Heart left ventricle (tissue), 13 donors: ENCODE measurements at regions not wholly inside any gene's neighbourhood (a gene's known extent, or its start where the extent isn't known, plus 50 kb on each side); places are given as distances from the start of the nearest gene placed in this dataset.

Experiments
- POLR2A ChIP-seq, 2 donors: fragments of 450-650 bp; IDR thresholded peaks; one replicate each; pipeline ENCODE4 v1.6.1; 2017; ENCODE audit warnings: antibody characterized with exemption in 2 of 2, mild to moderate bottlenecking in 2 of 2, moderate library complexity in 2 of 2
- TF ChIP-seq, protein P1 (sequence below), 12 donors: fragments of 200-600 bp; sonication (generic) in 4 of 12; IDR thresholded peaks; one replicate each; pipeline versions ENCODE4 v1.5.0 to v1.8.0; 2018 to 2022; ENCODE audit warnings: antibody characterized with exemption in 12 of 12, mild to moderate bottlenecking in 5 of 12
- donor health status: ischemic (EF 13 %, LVEDD 7.1; RV severe dilation, severe dysfunction).
- donor health status: DM: no; HTN: yes; CAD: no.
- donor health status: DM: no; HTN: no; CAD: no.
- donor health status: ischemic (EF 25% LVEDD 6.9; RV normal size, moderate dysfunction).
- donor health status: ischemic (EF 25% LVEDD 5.7; RV mildly dilated, moderate dysfunction).
- donor health status: ischemic (EF 35%, LVEDD 5.7; RV mildly dilated, moderate dysfunction).
- donor health status: nonischemic (EF 11% LVEDD 7.7; RV severe dilation, severe dysfunction).
- donor health status: DM: yes; HTN: yes; CAD: no.
- donor health status: PGD.
- donor health status: ischemic (EF 29% LVEDD 5.4; RV normal size, mild dysfunction).
- donor health status: nonischemic (EF 23%, LVEDD 6.1; RV moderate dilation, normal function).

DNA sequence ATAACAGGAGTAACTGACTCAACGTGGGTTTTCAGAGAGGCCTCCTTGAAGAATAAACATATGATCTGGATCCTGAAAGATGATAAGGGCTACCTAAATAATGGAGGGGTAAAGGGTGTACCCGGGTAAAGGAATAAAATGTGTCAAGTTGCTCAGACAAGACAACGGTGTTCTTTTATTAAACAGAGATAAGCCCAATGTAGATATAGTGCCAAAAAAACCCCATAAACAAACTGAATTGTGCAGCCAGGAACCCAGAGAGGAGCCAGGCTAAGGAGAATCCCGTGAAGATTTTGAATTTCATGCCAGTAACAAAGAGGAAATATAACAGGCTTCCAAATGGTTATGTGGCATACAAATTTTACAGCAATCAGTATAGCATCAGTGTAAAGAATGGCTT is 618.2 kb downstream of the CPS1 start:
- TF ChIP-seq, protein P1, sequence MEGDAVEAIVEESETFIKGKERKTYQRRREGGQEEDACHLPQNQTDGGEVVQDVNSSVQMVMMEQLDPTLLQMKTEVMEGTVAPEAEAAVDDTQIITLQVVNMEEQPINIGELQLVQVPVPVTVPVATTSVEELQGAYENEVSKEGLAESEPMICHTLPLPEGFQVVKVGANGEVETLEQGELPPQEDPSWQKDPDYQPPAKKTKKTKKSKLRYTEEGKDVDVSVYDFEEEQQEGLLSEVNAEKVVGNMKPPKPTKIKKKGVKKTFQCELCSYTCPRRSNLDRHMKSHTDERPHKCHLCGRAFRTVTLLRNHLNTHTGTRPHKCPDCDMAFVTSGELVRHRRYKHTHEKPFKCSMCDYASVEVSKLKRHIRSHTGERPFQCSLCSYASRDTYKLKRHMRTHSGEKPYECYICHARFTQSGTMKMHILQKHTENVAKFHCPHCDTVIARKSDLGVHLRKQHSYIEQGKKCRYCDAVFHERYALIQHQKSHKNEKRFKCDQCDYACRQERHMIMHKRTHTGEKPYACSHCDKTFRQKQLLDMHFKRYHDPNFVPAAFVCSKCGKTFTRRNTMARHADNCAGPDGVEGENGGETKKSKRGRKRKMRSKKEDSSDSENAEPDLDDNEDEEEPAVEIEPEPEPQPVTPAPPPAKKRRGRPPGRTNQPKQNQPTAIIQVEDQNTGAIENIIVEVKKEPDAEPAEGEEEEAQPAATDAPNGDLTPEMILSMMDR (IDR thresholded peaks at IDR 0.05) = no peak
- TF ChIP-seq POLR2A (IDR thresholded peaks at IDR 0.05) = no peak
